ENCODE measurements at regions not wholly inside any gene's neighbourhood (a gene's known extent, or its start where the extent isn't known, plus 50 kb on each side); places are given as distances from the start of the nearest gene placed in this dataset.

DNA sequence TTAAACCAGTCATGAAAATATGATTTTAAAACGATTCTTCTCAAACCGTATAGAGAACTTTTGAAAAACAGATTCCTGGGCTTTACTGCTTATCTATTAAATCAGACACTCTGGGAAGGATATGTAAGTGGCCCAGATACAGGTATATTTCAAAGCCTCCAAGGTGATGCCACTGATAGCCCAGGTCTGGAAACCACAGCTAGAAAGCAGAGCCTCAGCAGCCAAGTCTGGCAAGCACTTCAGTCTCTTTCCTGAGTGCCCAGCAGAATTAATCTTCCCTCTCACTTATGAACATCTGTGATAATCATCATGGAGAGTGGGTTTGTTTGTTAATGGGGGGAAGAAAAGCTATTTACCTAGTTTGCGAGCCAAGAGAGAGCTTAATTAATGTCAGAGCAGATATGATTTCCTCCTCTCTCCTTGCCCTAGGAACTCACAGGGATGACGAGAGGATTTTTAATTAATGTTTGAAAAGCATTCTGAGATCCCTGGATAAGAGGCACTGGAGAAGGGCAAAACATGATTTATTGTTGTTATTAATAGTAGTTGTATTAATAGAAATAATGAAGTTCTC lies 368.4 kb downstream of the TLE1 start:
- TF ChIP-seq, protein P1, sequence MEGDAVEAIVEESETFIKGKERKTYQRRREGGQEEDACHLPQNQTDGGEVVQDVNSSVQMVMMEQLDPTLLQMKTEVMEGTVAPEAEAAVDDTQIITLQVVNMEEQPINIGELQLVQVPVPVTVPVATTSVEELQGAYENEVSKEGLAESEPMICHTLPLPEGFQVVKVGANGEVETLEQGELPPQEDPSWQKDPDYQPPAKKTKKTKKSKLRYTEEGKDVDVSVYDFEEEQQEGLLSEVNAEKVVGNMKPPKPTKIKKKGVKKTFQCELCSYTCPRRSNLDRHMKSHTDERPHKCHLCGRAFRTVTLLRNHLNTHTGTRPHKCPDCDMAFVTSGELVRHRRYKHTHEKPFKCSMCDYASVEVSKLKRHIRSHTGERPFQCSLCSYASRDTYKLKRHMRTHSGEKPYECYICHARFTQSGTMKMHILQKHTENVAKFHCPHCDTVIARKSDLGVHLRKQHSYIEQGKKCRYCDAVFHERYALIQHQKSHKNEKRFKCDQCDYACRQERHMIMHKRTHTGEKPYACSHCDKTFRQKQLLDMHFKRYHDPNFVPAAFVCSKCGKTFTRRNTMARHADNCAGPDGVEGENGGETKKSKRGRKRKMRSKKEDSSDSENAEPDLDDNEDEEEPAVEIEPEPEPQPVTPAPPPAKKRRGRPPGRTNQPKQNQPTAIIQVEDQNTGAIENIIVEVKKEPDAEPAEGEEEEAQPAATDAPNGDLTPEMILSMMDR (IDR thresholded peaks at IDR 0.05), result no peak
- TF ChIP-seq POLR2A (IDR thresholded peaks at IDR 0.05), result no peak
- no peak for ATAC-seq
- Histone ChIP-seq H3K4me3 (no peak overlapping the region), H3K27me3 (no peaks in the 10 kb centered on the region), H3K36me3 (replicated peaks in 1 of 2; ENCODE audit: insufficient read depth in 1 of 2, low read depth in 2 of 2) (no peaks in the 10 kb centered on the region), H3K9me3 (peaks cover 0 to 5% (median 0%) of the 10 kb centered on the region in 3 donors), H3K27ac (no peak overlapping the region), H3K4me1 (no peaks in the 10 kb centered on the region)
- WGBS, 2 donors, result 36 to 51% methylated on average over 4 of the region's 4 CpGs
- intact Hi-C loops (cut with DNase I), result no loop called here
- DNase-seq, result no peak

DNA sequence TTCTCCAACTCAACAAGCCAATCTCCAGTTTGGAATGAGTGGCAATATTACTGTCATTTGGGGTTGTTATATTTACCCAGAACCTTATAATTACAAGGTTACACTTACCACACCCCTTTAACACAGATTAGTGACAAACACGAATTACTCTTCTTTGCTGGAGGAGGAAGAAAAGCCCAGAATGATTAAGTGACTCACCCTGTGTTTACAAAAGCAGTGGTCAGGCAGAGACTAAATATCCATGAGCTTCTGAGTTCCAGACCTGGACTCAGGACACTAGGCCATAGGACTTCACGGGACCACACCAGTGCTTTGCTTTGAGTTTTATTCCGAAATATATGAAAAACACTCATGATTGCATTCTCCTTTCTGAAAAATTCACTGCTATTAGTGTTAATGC lies 370.8 kb downstream of the TLE1 start:
- ATAC-seq (no peak), DNase-seq (no peak)
- TF ChIP-seq, protein P1 (IDR thresholded peaks at IDR 0.05), result no peak
- TF ChIP-seq POLR2A (IDR thresholded peaks at IDR 0.05), result no peak
- intact Hi-C loops (cut with DNase I), result no loop called here
- no peak overlapping the region for H3K4me3 ChIP-seq
- no peaks in the 10 kb centered on the region for H3K4me1 ChIP-seq
- H3K27ac ChIP-seq, result no peak overlapping the region
- no peaks in the 10 kb centered on the region for H3K36me3 ChIP-seq (replicated peaks in 1 of 2; ENCODE audit: insufficient read depth in 1 of 2, low read depth in 2 of 2)
- 51 to 61% methylated on average over 3 of the region's 3 CpGs for WGBS, 2 donors
- H3K9me3 ChIP-seq, result no peaks in the 10 kb centered on the region
- no peaks in the 10 kb centered on the region for H3K27me3 ChIP-seq

DNA sequence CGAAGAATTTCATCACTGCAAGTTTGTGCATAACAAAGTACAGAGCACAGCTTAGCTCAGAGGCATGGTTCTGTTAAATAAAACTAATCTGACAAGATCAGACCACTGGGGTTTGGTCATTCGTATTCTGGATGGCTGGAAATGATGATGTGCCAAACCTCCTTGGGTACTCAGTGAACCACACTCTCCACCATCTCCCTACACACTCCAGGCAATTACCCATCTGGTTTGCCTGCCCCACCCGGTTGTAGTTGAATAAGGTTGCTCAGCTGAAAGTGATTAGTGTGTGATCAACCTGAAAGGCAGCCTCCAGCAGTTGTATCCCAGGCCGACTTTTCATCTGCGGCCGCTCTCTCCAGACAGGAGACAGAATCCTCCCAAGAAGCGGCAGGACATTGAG lies 371.4 kb downstream of the TLE1 start:
- Histone ChIP-seq H3K27me3 (no peaks in the 10 kb centered on the region), H3K9me3 (no peaks in the 10 kb centered on the region), H3K27ac (no peak overlapping the region), H3K4me1 (no peaks in the 10 kb centered on the region), H3K36me3 (replicated peaks in 1 of 2; ENCODE audit: insufficient read depth in 1 of 2, low read depth in 2 of 2) (no peaks in the 10 kb centered on the region), H3K4me3 (no peak overlapping the region)
- WGBS, 2 donors, result 62 to 78% methylated on average over 7 of the region's 7 CpGs
- no peak for DNase-seq
- intact Hi-C loops (cut with DNase I), result no loop called here
- TF ChIP-seq POLR2A (IDR thresholded peaks at IDR 0.05), result no peak
- TF ChIP-seq, protein P1 (IDR thresholded peaks at IDR 0.05), result no peak
- no peak for ATAC-seq

DNA sequence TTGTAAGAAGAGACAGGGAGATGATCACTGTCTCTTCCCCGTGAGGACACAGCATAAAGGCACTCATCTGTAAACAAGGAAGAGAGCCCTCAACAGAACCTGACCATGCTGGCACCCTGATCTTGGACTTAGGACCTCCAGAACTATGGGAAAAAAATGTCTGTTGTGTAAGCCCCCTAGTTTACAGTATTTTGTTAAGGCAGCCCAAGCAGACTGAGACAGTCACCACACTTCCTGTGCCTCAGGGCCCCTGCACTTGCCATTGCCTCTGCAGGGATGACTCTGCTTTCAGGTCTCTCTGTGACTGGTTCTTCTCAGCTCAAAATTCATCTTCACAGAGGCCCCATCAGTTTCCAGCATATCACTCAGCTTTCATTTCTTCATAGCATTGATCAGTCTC lies 372.1 kb downstream of the TLE1 start:
- 65 to 83% methylated on average over 1 of the region's 1 CpG for WGBS, 2 donors
- H3K27me3 ChIP-seq, result no peaks in the 10 kb centered on the region
- ATAC-seq, result no peak
- no peak overlapping the region for H3K4me3 ChIP-seq
- H3K4me1 ChIP-seq, result no peaks in the 10 kb centered on the region
- TF ChIP-seq, protein P1 (IDR thresholded peaks at IDR 0.05), result no peak
- no peak for TF ChIP-seq POLR2A (IDR thresholded peaks at IDR 0.05)
- H3K36me3 ChIP-seq (replicated peaks in 1 of 2; ENCODE audit: insufficient read depth in 1 of 2, low read depth in 2 of 2), result no peaks in the 10 kb centered on the region
- DNase-seq, result no peak
- intact Hi-C loops (cut with DNase I), result no loop called here
- H3K27ac ChIP-seq, result no peak overlapping the region
- no peaks in the 10 kb centered on the region for H3K9me3 ChIP-seq

DNA sequence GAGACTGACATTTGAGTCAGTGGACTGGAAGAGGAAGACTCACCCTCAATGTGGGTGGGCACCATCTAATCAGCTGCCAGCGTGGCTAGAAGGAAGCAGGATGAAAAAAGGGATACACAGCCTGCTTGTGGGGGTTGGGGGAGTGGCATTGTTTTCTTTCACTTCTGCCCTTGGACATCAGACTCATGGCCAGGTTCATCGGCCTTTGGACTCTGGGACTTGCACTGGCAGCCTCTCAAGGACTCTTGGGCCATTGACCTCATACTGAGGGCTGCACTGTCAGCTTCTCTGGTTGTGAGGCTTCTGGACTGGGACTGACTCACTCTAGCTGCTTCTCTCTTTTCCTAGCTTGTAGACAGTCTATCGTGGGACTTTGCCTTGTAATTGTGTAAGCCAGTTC lies 374.9 kb downstream of the TLE1 start:
- WGBS, 2 donors, result 46 to 50% methylated on average over 3 of the region's 3 CpGs
- Histone ChIP-seq H3K9me3 (no peaks in the 10 kb centered on the region), H3K4me1 (no peaks in the 10 kb centered on the region), H3K27ac (no peak overlapping the region), H3K36me3 (replicated peaks in 1 of 2; ENCODE audit: insufficient read depth in 1 of 2, low read depth in 2 of 2) (no peaks in the 10 kb centered on the region), H3K4me3 (no peak overlapping the region), H3K27me3 (no peaks in the 10 kb centered on the region)
- TF ChIP-seq, protein P1 (IDR thresholded peaks at IDR 0.05), result no peak
- no peak for TF ChIP-seq POLR2A (IDR thresholded peaks at IDR 0.05)
- ATAC-seq (no peak), DNase-seq (no peak)
- intact Hi-C loops (cut with DNase I), result no loop called here

Data from body of pancreas (tissue), 4 donors.